Stomach (tissue), 8 donors: ENCODE measurements at regions not wholly inside any gene's neighbourhood (a gene's known extent, or its start where the extent isn't known, plus 50 kb on each side); places are given as distances from the start of the nearest gene placed in this dataset.
A peak's percentile ranks its signal among the peaks of the same experiment; 100 is the strongest.

Source experiments
- DNase-seq, 2 donors: peaks; one replicate each; pipeline versions ENCODE4 v3.0.0 to v3.0.0-alpha.2; 2013 to 2019
- H3K27ac ChIP-seq, 5 donors: fragments of 200-600 bp in 4 of 5; sonication (generic) in 4 of 5; one replicate each; pipeline ENCODE4 v1.5.1; 2013 to 2019; ENCODE audit warnings: mild to moderate bottlenecking in 1 of 5, moderate library complexity in 1 of 5
- H3K27me3 ChIP-seq, 3 donors: fragments of 200-600 bp; sonication (generic); one replicate each; pipeline ENCODE4 v1.5.1; 2017 to 2019; ENCODE audit warnings: mixed run types in 1 of 3
- H3K36me3 ChIP-seq, 4 donors: fragments of 200-600 bp; sonication (generic); 1 replicate in 3 of 4; 2 replicates in 1 of 4; pipeline ENCODE4 v1.5.1; 2016 to 2019
- H3K4me1 ChIP-seq, 4 donors: fragments of 200-600 bp; sonication (generic); one replicate each; pipeline ENCODE4 v1.5.1; 2016 to 2019
- H3K4me3 ChIP-seq, 4 donors: fragments of 200-600 bp; sonication (generic) in 3 of 4; one replicate each; pipeline ENCODE4 v1.5.1; 2016 to 2019; ENCODE audit warnings: mild to moderate bottlenecking in 1 of 4
- H3K9me3 ChIP-seq, 4 donors: fragments of 200-600 bp; sonication (generic); one replicate each; pipeline ENCODE4 v1.5.1; 2016 to 2019
- CTCF ChIP-seq, 7 experiments: fragments of 450-650 bp in 4 of 7; fragments of 200-600 bp in 3 of 7; sonication (generic) in 3 of 7; IDR thresholded peaks; one replicate each; pipeline ENCODE4 v1.5.1; 2016 to 2019; ENCODE audit warnings: antibody characterized with exemption in 7 of 7, control low read depth in 2 of 7, mild to moderate bottlenecking in 1 of 7
- EP300 ChIP-seq: sonication (generic); formaldehyde crosslinking; IDR thresholded peaks from one replicate; pipeline ENCODE4 v1.6.1; 2017; ENCODE audit warnings: antibody characterized with exemption
- POLR2A ChIP-seq, 4 donors: fragments of 450-650 bp; IDR thresholded peaks; one replicate each; pipeline ENCODE4 v1.6.1; 2016; ENCODE audit warnings: antibody characterized with exemption in 4 of 4, control low read depth in 2 of 4, mild to moderate bottlenecking in 1 of 4, moderate library complexity in 1 of 4
- POLR2AphosphoS5 ChIP-seq, 3 donors: sonication (generic); formaldehyde crosslinking; IDR thresholded peaks; one replicate each; pipeline ENCODE4 v1.6.1; 2016; ENCODE audit warnings: antibody characterized with exemption in 3 of 3
- WGBS, 5 donors: extraction: QIAGEN DNeasy Blood & Tissue Kit in 3 of 5; methylation state at CpG; one replicate each; pipeline versions ENCODE4 v1.1.5 to v1.1.7; 2013 to 2018; 5-methylcytosine and 5-hydroxymethylcytosine counted together
- intact Hi-C: fragments of 100-400 bp; cut with DNase I; formaldehyde crosslinking; loops from one replicate; pipeline ENCODE4 v1.15.1; 2023; ENCODE audit warnings: low total_unique reads
- donor health status: healthy with polysubstance abuse.
- donor health status: Bipolar disorder and iron deficiency.
- donor health status: healthy.

GRCh38 chr3:111252779-111253178 is 181.2 kb downstream of the NECTIN3 start:
- intact Hi-C loops, result no loop called here
- H3K4me3 ChIP-seq, result no peak overlapping the region
- H3K27me3 ChIP-seq, result no peaks in the 10 kb centered on the region
- no peaks in the 10 kb centered on the region for H3K4me1 ChIP-seq
- peak in 1 of 2 donors; percentile 16 for DNase-seq
- H3K27ac ChIP-seq, result no peak overlapping the region
- 12 to 32% (median 24%) methylated on average over 3 of the region's 3 CpGs for WGBS, 5 donors
- no peak for TF ChIP-seq POLR2AphosphoS5 (IDR thresholded peaks at IDR 0.05)
- TF ChIP-seq EP300, result no peak
- TF ChIP-seq POLR2A (IDR thresholded peaks at IDR 0.05), result no peak
- TF ChIP-seq CTCF (IDR thresholded peaks at IDR 0.05), result no peak
- no peaks in the 10 kb centered on the region for H3K9me3 ChIP-seq
- no peaks in the 10 kb centered on the region for H3K36me3 ChIP-seq

- WGBS, 5 donors, result 78 to 96% (median 87%) methylated on average over 2 of the region's 2 CpGs
- no peaks in the 10 kb centered on the region for H3K9me3 ChIP-seq
These were observed 182.1 kb downstream of the NECTIN3 start for GRCh38 chr3:111253733-111254132.

GRCh38 chr3:111260878-111261277 is 189.3 kb downstream of the NECTIN3 start:
- DNase-seq, result no peak
- Histone ChIP-seq H3K9me3 (no peaks in the 10 kb centered on the region), H3K4me3 (no peak overlapping the region), H3K27me3 (no peaks in the 10 kb centered on the region), H3K27ac (no peak overlapping the region), H3K4me1 (no peaks in the 10 kb centered on the region), H3K36me3 (no peaks in the 10 kb centered on the region)
- intact Hi-C loops, result no loop called here
- TF ChIP-seq POLR2A (IDR thresholded peaks at IDR 0.05) (no peak), EP300 (no peak), CTCF (IDR thresholded peaks at IDR 0.05) (no peak), POLR2AphosphoS5 (IDR thresholded peaks at IDR 0.05) (no peak)

More at GRCh38 chr3:111253733-111254132, 182.1 kb downstream of the NECTIN3 start:
- H3K36me3 ChIP-seq, result no peaks in the 10 kb centered on the region
- intact Hi-C loops, result no loop called here
- H3K4me1 ChIP-seq, result no peaks in the 10 kb centered on the region
- no peaks in the 10 kb centered on the region for H3K27me3 ChIP-seq
- DNase-seq, result no peak
- no peak overlapping the region for H3K27ac ChIP-seq
- H3K4me3 ChIP-seq, result no peak overlapping the region
- no peak for TF ChIP-seq EP300

GRCh38 chr3:111269777-111270176 is 198.2 kb downstream of the NECTIN3 start:
- Histone ChIP-seq H3K4me3 (no peak overlapping the region), H3K27me3 (no peaks in the 10 kb centered on the region), H3K27ac (no peak overlapping the region), H3K4me1 (no peaks in the 10 kb centered on the region), H3K9me3 (no peaks in the 10 kb centered on the region), H3K36me3 (no peaks in the 10 kb centered on the region)
- no peak for DNase-seq
- TF ChIP-seq EP300 (no peak), CTCF (IDR thresholded peaks at IDR 0.05) (no peak), POLR2A (IDR thresholded peaks at IDR 0.05) (no peak), POLR2AphosphoS5 (IDR thresholded peaks at IDR 0.05) (no peak)
- 58 to 69% (median 67%) methylated on average over 2 of the region's 2 CpGs for WGBS, 5 donors
- intact Hi-C loops, result no loop called here

GRCh38 chr3:111277226-111277625 is 205.6 kb downstream of the NECTIN3 start:
- peaks cover 0 to 10% (median 0%) of the 10 kb centered on the region in 4 donors for H3K4me1 ChIP-seq
- no peak overlapping the region for H3K27ac ChIP-seq
- intact Hi-C loops, result no loop called here
- no peaks in the 10 kb centered on the region for H3K9me3 ChIP-seq
- TF ChIP-seq EP300 (no peak), POLR2AphosphoS5 (IDR thresholded peaks at IDR 0.05) (no peak), CTCF (IDR thresholded peaks at IDR 0.05) (no peak), POLR2A (IDR thresholded peaks at IDR 0.05) (no peak)
- 10 to 17% (median 10%) methylated on average over 4 of the region's 4 CpGs for WGBS, 5 donors
- H3K27me3 ChIP-seq, result no peaks in the 10 kb centered on the region
- H3K4me3 ChIP-seq, result no peak overlapping the region
- peak in 1 of 2 donors; percentile 53 for DNase-seq
- no peaks in the 10 kb centered on the region for H3K36me3 ChIP-seq
